ENCODE measurements at regions not wholly inside any gene's neighbourhood (a gene's known extent, or its start where the extent isn't known, plus 50 kb on each side); places are given as distances from the start of the nearest gene placed in this dataset.

DNA sequence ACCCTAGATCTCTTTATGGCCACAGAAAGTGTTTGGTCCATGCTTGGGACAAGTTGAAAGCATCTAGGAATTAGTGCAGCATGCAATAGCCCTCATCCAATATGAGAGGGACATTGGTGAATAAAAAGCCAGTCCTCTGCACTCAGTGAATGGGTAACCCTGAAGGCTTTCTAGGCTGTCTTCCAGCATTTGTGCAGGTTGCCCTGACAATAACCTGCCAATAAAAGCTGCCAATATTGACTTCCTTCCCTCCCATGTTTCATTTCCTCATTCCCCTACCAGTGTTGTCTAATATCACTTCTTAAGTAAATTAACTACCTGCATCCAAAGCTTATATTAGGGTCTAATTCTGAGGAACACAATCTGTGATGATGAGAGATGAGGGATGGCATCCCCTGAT, 563.6 kb upstream of the NEGR1 start:
- DNase-seq (ENCODE audit: low read depth, low spot score): no peak

DNA sequence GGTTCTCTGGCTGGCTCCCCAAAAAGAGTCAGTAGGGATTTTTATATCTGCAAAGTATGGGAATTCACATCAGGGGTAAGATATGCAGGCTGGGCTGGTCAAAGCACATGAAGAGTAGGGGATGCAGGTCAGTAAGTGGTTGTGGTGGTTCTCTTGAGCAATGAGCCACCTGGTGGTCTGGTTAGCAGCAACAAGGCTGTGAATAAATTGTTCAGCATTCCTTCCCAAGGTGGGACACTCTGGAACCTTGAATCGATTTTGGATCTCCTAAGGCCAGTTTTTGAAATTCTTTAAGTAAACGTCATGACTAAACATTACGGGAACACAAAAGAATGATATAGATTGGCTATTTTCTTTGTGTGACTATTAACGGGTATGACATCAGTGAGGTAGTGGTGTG, 563.0 kb upstream of the NEGR1 start:
- no peak for DNase-seq (ENCODE audit: low read depth, low spot score)

DNA sequence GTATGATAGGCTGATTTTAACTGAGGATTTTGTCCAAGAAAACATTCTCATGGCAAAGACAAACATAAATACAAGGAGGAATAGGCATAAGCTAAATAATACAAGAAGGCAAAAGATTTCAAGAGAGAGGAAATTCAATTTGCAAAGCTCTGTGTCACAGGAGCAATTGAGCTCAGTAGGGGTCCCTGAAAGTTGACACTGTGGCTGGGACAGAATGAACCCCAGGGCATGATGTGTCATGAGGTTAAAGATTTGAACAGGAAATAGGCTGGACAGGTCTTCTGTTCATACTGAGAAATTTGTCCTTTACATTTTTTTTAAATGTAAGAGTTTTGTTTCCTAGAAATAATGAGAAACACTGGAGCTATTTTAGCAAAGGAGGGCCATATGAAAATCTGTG, 555.4 kb upstream of the NEGR1 start:
- no peak for DNase-seq (ENCODE audit: low read depth, low spot score)

DNA sequence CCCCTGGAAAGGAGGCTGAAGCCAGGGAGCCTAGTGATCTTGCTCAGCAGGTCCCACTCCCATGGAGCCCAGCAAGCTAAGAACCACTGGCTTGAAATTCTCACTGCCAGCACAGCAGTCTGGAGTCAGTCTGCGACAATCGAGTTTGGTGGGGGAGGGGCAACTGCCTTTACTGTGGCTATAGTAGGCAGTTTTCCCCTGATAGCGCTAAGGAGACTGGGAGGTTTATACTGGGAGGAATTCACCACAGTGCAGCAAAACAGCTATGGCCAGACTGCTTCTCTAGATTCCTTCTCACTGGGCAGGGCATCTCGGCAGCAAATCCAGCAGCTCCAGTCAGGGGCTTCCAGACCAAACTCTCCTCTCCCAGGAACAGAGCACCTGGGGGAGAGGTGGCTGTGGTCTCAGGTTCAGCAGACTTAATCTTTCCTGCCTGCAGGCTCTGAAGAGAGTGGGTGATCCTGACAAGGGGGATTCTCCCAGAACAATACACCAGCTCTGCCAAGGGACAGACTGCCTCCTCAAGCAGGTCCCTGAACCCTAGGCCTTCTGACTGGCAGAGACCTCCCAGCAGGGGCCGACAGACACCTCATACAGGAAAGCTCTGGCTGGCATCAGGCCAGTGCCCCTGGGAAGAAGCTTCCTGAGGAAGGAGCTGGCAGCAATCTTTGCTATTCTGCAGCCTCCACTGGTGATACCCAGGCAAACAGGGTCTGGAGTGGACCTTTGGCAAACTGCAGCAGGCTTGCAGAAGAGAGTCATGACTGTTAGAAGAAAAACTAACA, 548.5 kb upstream of the NEGR1 start:
- no peak for DNase-seq (ENCODE audit: low read depth, low spot score)

DNA sequence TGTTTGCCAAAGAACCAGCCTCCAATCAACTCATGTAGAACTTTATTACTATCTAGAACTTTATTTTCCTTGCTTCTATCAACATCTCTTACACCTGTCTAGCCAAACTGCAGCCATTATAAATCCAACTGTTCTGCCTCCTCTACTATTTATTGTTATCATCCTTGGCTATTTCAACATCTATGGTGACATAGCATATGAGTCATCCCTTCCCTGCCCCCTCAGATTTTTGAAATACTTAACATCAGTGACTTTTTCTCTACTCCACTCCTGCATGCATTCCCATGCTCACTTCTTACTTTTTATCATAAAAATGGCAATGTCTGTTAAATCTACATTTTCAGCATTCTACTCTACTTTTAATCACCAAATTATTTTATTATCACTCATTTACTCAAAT, 544.9 kb upstream of the NEGR1 start:
- no peak for DNase-seq (ENCODE audit: low read depth, low spot score)

DNA sequence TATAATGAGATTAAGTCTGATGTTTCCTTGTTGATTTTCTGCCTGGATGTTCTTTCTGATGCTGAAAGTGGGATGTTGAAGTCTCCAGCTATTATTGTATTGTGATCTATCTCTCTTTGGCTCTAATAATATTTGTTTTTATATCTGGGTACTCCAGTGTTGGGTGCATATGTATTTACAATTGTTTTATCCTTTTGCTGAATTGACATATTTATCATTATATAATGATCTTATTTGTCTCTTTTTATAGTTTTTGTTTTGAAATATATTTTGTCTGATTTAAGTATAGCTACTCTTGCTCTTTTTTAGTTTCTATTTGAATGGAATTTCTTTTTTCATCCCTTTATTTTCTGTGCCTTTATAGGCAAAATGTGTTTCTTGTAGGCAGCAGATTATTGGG, 522.2 kb upstream of the NEGR1 start:
- no peak for DNase-seq (ENCODE audit: low read depth, low spot score)

DNA sequence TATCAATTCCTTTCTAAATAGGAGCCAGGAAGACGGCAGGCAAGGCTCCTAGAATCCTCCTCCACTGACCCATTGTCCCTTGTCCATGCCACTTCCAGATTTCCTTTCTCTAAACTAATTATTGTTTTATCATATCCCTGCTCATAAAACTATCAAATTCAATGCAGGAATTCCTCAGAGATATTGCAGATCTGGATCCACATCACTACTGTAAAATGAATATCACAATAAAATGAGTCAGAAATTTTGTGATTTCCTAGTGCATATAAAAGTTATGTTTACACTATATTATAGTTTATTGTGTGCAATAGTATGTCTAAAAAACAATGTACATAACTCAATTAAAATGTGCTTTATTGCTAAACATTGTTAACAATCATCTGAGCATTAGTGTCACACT, 498.7 kb upstream of the NEGR1 start:
- DNase-seq (ENCODE audit: low read depth, low spot score): no peak

DNA sequence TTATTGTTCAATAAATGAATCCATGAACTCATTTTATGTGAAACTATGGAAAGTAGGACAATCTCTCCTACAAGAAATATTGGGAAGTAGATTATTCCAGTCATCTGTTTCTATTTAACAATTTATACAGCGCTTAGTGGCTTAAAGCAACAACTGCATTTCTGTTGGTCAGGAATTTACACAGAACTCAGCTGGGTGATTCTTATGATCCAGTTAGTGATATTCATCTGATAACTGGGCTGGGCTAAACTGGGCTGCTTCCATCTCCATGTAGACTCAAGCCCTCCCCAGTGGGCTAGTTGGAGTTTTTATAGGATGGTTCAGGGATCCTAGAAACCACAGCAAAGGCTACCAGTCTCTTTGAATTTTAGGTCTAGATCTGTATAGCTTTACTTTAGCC, 497.9 kb upstream of the NEGR1 start:
- no peak for DNase-seq (ENCODE audit: low read depth, low spot score)

DNA sequence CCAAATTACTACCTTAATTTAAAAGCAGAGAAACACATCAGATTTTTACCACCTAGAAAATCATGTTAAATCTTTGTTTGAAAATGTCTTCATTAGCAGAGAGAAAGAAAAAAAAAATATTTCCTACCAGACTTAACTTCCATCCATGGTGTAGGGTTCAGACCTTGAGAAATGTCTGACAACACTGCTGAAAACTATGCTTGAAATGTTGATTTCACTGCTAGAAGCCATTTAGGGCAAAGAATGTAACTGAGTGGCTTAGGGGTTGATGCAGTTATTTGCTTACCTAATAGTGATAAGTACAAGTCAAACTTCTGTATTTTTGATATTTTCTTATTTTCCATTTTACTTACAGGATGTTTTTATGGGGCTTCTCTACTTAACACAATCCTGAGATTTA, 495.6 kb upstream of the NEGR1 start:
- no peak for DNase-seq (ENCODE audit: low read depth, low spot score)

DNA sequence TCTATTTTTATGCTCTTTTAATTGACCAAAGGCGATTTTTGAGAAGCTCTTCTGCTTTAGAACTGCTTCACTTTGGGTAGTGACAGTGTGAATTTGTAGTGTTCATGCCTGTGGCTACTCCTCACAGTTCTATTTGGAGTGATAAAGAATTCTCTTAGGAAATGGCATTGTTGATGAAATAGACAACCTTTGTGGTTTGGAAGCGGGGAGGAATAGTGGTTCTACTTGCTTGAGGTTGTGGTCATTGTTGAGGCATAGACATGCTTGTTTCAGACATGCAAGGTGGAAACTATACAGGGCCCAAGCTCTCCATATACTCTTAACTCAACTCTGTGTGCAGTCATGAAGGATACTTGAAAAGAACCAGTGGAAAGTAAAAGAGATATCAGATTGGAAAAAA, 481.1 kb upstream of the NEGR1 start:
- no peak for DNase-seq (ENCODE audit: low read depth, low spot score)

DNA sequence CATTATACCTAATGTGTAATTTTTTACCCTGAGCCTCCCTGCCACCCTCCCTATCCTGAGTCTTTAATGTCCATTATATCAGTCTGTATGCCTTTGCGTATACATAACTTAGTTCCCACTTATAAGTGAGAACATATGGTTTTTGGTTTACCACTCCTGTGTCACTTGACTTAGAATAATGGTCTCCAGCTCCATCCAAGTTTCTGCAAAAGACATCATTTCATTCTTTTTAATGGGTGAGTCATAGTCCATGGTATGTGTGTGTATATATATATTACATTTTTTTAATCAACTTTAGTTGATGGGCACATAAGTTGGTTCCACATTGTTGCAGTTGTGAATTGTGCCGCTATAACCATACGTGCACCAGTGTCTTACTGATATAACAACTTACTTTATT, 477.1 kb upstream of the NEGR1 start:
- no peak for DNase-seq (ENCODE audit: low read depth, low spot score)

DNA sequence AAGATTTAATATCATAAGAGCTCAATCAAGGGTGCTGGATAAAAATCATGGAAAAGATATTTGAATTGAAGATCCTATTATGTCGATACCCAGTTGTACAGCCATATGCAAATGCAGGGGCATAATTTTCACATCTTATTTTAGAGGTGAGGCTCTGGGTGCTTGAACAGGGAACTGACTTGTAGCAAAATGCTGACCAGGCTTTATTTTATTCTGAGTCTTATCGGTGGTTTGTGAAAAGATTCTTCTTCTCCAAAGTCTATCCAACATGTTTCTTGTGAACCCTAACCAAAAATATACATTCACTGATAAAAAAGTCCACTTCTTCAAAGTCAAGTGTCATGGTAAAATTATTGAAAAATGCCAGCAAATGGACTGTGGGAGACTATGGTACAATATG, 475.5 kb upstream of the NEGR1 start:
- DNase-seq (ENCODE audit: low read depth, low spot score): no peak

DNA sequence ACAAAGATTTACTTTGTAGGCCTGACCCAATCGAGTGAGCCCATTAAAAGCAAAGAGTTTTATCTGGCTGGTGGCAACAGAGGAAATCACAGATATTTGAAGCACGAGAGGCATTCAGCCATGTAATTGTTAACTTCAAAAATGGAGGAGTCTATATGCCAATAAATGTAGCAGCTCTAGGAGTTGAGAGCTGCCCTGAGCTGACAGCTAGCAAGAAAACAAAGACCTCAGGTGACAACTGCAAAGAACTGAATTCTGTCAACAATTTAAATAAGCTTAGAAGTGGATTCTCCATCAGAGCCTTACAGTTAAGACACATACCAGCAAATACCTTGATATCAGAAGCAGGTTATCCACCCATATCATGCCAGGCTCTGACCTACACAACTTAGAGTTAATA, 463.1 kb upstream of the NEGR1 start:
- DNase-seq (ENCODE audit: low read depth, low spot score): no peak

DNA sequence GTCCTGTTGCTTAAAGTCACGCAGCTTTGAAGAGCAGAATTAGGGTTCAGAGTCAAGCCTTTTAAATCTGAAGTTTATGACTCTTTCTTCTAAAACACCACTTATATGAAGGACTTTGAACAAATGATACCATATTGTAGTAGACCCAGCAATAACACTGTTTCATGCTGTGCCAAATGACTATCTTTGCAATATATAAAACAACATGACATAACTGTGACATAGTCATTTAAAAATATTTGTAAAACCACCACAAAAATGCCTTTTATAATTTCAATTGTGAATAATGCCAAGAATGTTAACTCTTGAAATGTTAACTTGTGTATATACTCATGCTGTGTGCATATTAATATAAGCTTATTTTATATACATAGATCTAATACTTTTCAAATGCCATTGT, 452.1 kb upstream of the NEGR1 start:
- no peak for DNase-seq (ENCODE audit: low read depth, low spot score)

DNA sequence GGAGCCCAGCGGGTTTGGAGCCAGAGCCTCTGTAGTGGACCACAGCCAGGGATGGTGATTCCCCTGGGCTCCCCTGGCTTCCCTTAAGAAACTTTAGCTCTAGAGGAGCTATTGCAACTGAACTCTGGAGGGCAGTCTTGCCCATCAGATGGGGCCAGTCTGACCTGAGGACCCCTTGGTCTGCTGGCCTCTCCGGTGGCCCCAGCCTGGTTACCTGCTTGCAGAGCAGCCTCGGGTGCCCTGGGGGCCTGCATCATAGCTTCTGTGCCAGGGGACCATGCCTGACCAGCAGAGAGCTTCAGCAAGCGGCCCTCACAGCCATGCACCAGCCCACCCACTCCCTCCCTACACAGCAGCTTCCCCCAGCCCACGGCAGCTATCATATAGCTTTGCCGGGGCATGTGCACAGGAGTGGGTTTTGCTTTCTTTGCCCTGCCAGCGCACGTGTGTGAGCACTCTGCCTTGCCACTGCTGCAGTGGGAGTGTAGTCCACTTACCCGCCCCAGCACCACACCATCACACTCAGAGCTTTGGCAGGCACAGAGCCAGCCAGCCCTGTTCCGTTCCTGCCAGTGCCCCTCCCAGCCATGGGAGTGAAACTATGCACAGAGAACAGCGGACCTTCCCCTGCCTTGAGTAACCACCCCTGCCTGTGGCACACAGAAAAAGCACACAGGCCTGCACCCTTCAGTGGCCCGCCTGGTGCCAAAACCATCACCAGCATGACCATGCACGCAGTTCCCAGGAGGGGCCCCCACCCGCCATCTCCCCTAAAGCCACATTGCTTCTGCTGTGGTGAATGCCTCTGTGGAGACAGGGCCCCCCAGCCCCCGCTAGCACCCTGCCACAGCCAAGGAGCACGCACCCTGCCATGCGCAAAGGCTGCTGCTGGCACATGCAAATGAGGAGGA, 442.9 kb upstream of the NEGR1 start:
- no peak for DNase-seq (ENCODE audit: low read depth, low spot score)

DNA sequence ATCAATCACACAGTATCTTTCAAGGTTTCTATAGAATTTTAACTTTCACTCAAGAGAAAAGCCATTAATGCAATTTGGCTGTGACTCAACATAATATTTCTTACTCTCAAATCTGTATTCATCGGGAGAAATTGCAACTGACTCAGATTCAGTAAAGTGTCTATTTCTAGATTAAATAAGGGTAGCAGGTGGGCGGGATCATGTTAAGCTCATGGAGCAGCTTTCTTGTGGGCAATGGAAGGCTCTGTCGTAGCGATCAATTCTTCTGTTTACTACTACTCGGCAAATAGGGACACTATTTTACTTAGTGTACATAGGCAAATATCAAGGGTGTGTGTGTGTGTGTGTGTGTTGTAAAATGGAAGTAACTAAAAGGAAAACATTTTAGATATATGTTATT, 423.6 kb upstream of the NEGR1 start:
- DNase-seq (ENCODE audit: low read depth, low spot score): no peak

DNA sequence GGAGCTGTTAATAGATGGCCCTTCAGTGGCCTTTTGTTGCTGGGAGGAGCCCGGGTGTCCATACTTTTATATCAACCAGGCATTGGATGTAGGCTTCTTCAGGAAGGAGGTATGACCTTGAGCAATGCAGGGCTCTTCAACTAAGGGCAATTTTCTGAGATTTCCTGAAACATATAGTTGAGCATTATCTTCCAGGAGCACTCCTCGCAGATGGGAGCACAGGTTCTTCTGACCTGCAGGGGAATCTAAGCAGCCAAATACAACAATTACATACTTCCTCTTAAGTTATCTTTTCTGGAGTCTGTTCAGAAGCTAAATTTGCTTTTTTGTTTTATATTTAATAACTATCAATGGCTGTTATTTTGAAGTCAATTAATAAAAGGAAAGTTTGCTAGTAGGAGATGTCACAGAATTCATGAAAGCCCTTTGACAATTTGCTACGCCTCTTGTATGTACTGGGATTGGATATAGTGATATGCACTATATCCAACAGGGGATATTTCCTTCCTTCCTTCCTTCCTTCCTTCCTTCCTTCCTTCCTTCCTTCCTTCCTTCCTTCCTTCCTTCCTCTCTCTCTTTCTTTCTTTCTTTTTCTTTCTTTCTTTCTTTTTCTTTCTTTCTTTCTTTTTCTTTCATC, 422.6 kb upstream of the NEGR1 start:
- DNase-seq (ENCODE audit: low read depth, low spot score): no peak

DNA sequence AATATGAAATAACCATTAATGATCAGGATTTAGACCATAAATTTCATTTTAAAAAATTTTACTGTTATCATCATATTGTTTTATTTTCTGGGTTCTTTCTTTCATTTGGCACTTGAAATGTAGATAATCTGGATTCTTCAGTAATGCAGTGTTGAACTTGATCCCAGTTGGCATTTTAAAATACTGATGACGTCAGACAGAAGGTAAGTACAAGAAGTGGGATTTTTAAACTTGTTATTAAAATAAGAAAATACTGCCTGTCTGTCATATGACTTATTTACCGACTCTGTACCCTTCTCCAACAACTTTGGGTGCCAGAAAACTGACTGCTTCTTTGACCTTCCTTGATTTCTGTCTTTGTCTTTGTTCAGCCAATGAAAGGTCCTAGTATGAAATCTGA, 415.1 kb upstream of the NEGR1 start:
- no peak for DNase-seq (ENCODE audit: low read depth, low spot score)

DNA sequence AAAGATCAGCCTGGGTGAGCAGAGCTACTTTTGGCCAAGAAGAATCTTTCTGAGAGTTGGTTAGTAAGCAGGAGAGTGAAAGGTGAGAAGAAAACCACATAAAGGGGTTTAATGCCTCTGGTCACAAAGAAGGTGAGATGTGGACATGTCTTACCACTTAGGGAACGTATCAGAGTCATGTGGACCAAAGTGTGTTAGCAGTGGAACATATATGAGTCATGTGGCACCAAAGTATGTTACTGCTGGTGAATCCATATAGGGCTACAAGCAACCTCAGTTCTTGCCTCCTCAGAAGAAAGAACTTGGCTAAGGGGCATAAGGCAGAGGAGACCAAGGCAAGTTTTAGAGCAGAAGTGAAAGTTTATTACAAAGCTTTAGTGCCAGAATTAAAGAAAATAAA, 411.6 kb upstream of the NEGR1 start:
- DNase-seq (ENCODE audit: low read depth, low spot score): no peak

DNA sequence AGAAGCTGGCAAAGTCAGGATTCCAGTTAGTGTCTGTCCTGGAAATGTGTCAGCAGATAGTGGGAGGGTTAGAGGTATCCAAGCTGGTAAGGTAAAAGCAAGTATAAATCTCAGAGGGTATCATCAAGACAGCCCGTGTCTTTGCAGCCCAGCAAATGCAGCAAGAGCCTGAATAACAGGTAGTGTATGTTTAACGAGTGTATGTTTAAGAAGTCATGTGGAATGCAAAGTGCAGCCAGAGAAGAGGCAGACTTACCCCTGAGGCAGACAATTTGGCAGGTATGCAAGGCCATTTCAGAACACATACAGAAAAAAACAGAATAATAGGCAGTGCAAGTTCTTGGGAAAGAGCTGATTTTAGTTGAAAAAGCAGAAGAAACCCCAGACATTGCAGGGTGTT, 411.0 kb upstream of the NEGR1 start:
- no peak for DNase-seq (ENCODE audit: low read depth, low spot score)

DNA sequence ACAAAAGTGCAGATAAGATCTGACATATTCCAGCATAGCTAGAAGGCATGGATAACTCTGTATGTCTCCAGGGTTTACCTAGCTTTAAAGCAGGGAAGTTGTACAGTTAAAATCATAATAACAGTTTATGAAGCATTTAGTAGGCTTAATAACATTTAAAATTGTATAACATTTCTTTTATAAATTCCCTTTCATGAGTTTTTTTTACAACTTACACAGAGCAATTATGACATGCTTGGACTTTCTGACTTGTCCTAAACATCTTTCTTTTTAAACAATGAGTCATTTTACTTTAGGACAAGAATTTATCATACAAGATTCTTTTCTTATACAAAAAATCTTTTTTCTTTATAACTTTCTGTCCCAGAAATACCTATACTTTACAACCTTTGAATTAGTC, 408.5 kb upstream of the NEGR1 start:
- no peak for DNase-seq (ENCODE audit: low read depth, low spot score)

DNA sequence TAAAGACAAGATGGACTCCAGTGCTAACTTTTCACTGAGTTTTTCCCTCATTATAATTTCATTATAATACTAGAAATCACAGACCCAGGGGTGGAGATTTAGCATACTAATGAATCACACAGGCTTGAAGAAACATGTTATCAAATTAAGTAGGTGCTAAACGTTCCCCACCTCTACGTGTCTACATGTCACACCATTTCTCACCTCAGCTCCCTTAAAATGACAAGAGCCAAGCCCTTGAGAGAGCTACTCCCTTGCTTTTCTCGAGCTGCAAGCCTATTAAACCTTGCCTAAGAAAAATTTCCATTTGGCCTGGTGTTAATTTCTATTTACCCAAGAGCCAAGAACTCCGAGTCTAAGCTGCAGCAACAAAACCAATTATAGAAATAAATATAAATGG, 396.3 kb upstream of the NEGR1 start:
- DNase-seq (ENCODE audit: low read depth, low spot score): no peak

DNA sequence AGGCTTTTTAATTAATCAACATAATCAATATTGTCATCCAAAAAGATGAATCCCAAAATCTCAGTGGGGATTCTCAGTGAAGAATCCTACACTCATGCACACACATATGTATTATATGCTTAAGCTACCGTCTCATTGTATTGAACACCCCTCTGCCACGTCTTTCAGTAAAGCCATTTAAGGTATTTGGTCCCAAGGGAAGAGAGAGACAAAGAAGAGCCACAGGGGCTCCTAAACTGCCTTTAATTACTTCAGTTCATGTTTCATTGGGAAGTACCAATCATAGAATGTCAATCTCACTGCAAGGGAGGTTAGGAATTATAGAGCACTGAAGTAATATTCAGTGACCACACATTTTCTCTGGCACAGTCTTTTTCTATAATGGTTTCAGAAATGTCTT, 388.6 kb upstream of the NEGR1 start:
- no peak for DNase-seq (ENCODE audit: low read depth, low spot score)

All from pulmonary artery endothelial cell (primary cell).